Dermis microvascular lymphatic vessel endothelial cell (primary cell): ENCODE measurements at regions not wholly inside any gene's neighbourhood (a gene's known extent, or its start where the extent isn't known, plus 50 kb on each side); places are given as distances from the start of the nearest gene placed in this dataset.
"Not testable (repeated sequence)": the region's sequence is repeated elsewhere in the genome, so short reads cannot be mapped to it uniquely, and the experiment has no call there.

Experiments used
- DNase-seq, 2 donors: peaks; one replicate each; pipeline versions ENCODE4 v3.0.0 to v3.0.0-alpha.2; 2010; ENCODE audit warnings: low read depth in 2 of 2

GRCh38 chr1:177646757-177647730 is 322.8 kb downstream of the SEC16B start:
- no peak for DNase-seq

GRCh38 chr1:177645491-177646190 is 324.2 kb downstream of the SEC16B start:
- DNase-seq = no peak

- DNase-seq = no peak
Measured at GRCh38 chr1:177640687-177641086, 329.2 kb downstream of the SEC16B start.

GRCh38 chr1:177634151-177634550 is 335.7 kb downstream of the SEC16B start:
- DNase-seq = not testable (repeated sequence)

- DNase-seq = no peak
Measured at GRCh38 chr1:177632923-177633615, 336.8 kb downstream of the SEC16B start.

GRCh38 chr1:177631770-177632169 is 338.1 kb downstream of the SEC16B start:
- DNase-seq = no peak

- no peak for DNase-seq
Measured at GRCh38 chr1:177629526-177629925, 340.3 kb downstream of the SEC16B start.

- DNase-seq = no peak
Measured at GRCh38 chr1:177627148-177627910, 342.5 kb downstream of the SEC16B start.

- no peak for DNase-seq
Measured at GRCh38 chr1:177620636-177621190, 349.1 kb downstream of the SEC16B start.

- no peak for DNase-seq
Measured at GRCh38 chr1:177615251-177615650, 354.6 kb downstream of the SEC16B start.

- DNase-seq = no peak
Measured at GRCh38 chr1:177611402-177611801, 358.5 kb downstream of the SEC16B start.

- no peak for DNase-seq
Measured at GRCh38 chr1:177609953-177610352, 359.9 kb downstream of the SEC16B start.

- no peak for DNase-seq
Measured at GRCh38 chr1:177600936-177601335, 368.9 kb downstream of the SEC16B start.

- DNase-seq = no peak
Measured at GRCh38 chr1:177600321-177600720, 369.5 kb downstream of the SEC16B start.

GRCh38 chr1:177597393-177597792 is 372.5 kb downstream of the SEC16B start:
- no peak for DNase-seq

GRCh38 chr1:177596485-177596884 is 373.4 kb downstream of the SEC16B start:
- no peak for DNase-seq

GRCh38 chr1:177593105-177593504 is 376.8 kb downstream of the SEC16B start:
- no peak for DNase-seq

- no peak for DNase-seq
Measured at GRCh38 chr1:177592624-177593023, 377.2 kb downstream of the SEC16B start.

- DNase-seq = no peak
Measured at GRCh38 chr1:177591155-177591554, 378.7 kb downstream of the SEC16B start.

- no peak for DNase-seq
Measured at GRCh38 chr1:177589166-177589565, 380.7 kb downstream of the SEC16B start.

GRCh38 chr1:177586429-177586828 is 383.4 kb downstream of the SEC16B start:
- no peak for DNase-seq
